ENCODE measurements at regions not wholly inside any gene's neighbourhood (a gene's known extent, or its start where the extent isn't known, plus 50 kb on each side); places are given as distances from the start of the nearest gene placed in this dataset.

DNA sequence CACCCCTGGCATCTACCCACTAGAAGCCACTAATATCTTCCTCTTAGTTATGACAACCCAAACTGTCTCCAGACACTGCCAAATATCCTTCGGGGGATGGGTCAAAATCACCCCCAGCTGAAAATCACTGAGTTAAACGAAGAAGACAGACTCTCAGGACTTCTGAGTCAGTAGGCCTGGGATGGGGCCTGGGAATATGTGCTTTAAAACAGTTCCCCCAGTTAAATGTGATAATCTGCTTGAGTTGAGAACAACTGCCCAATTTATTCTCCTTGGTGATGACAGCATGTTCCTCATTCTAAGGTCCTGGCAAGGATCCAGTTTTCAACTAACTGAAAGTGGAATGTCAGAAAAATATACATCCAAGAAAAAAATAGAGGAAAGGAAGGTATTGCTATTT lies 52.4 kb downstream of the CBLL2 start:
- ChIA-PET CTCF (ENCODE audit: partially characterized antibody) (interaction anchor here (0.6 kb wide), 1 partner anchor 1914 kb away, joined by 3 read pairs; no protein-coding TSS in a partner anchor), POLR2A (ENCODE audit: partially characterized antibody) (no interaction called here)
- intact Hi-C loops (cut with micrococcal nuclease) = no loop called here

DNA sequence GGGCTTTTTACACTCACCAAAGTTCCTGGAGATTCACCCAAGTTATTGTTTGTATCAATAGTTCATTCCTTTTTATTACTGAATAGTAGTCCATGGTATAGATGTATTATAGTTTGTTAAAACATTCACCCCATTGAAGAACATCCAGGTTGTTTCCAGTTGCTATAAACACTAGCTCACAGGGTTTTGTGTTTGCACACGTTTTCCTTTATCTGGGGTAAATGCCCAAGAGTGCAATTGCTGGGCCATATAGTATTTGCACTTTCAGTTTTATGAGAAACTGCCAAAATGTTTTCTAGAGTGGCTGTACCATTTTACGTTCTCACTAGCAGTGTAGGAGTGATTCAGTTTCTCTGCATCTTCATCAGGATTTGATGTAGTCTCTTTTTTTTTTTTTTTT lies 57.1 kb downstream of the CBLL2 start:
- Mint-ChIP-seq H3K9me3 (peaks cover 0 to under 1% (median 0%) of the 10 kb centered on the region in 8 donors), H3K27me3 (no peaks in the 10 kb centered on the region), H3K36me3 (no peaks in the 10 kb centered on the region), H3K4me1 (no peaks in the 10 kb centered on the region), H3K27ac (no peak overlapping the region), H3K4me3 (no peak overlapping the region)
- POLR2A ChIA-PET (ENCODE audit: partially characterized antibody) = no interaction called here
- intact Hi-C loops (cut with micrococcal nuclease) = no loop called here
- no peak overlapping the region for H3K4me3 ChIP-seq (ENCODE audit: low read length in 2 of 2)
- no peak for DNase-seq
- H3K27ac ChIP-seq (ENCODE audit: low read depth, low read length) = no peak overlapping the region
- H3K36me3 ChIP-seq (ENCODE audit: insufficient read depth, low read length) = no peaks in the 10 kb centered on the region
- H3K9me3 ChIP-seq (ENCODE audit: control insufficient read depth in 1 of 2, low read length in 2 of 2) = no peaks in the 10 kb centered on the region
- H3K4me1 ChIP-seq (ENCODE audit: insufficient read depth, low read length) = no peaks in the 10 kb centered on the region
- H3K27me3 ChIP-seq (ENCODE audit: insufficient read depth, low read length) = no peaks in the 10 kb centered on the region
- CTCF ChIA-PET (ENCODE audit: partially characterized antibody) = no interaction called here

More for the DNA sequence above, 52.4 kb downstream of the CBLL2 start:
- Histone ChIP-seq H3K4me3 (ENCODE audit: low read length in 2 of 2) (no peak overlapping the region), H3K4me1 (ENCODE audit: insufficient read depth, low read length) (no peaks in the 10 kb centered on the region), H3K27me3 (ENCODE audit: insufficient read depth, low read length) (no peaks in the 10 kb centered on the region), H3K27ac (ENCODE audit: low read depth, low read length) (no peak overlapping the region), H3K36me3 (ENCODE audit: insufficient read depth, low read length) (no peaks in the 10 kb centered on the region), H3K9me3 (ENCODE audit: control insufficient read depth in 1 of 2, low read length in 2 of 2) (no peaks in the 10 kb centered on the region)
- no peaks in the 10 kb centered on the region for H3K4me1 Mint-ChIP-seq
- no peaks in the 10 kb centered on the region for H3K9me3 Mint-ChIP-seq
- H3K27me3 Mint-ChIP-seq = peaks cover 0 to 6% of the 10 kb centered on the region in 2 donors
- no peak overlapping the region for H3K27ac Mint-ChIP-seq
- H3K4me3 Mint-ChIP-seq = no peak overlapping the region
- no peaks in the 10 kb centered on the region for H3K36me3 Mint-ChIP-seq
- DNase-seq = no peak

- Histone ChIP-seq H3K27me3 (ENCODE audit: insufficient read depth, low read length) (no peaks in the 10 kb centered on the region), H3K27ac (ENCODE audit: low read depth, low read length) (no peak overlapping the region), H3K36me3 (ENCODE audit: insufficient read depth, low read length) (no peaks in the 10 kb centered on the region), H3K4me1 (ENCODE audit: insufficient read depth, low read length) (no peaks in the 10 kb centered on the region), H3K4me3 (ENCODE audit: low read length in 2 of 2) (no peak overlapping the region), H3K9me3 (ENCODE audit: control insufficient read depth in 1 of 2, low read length in 2 of 2) (no peaks in the 10 kb centered on the region)
- Mint-ChIP-seq H3K27me3 (no peaks in the 10 kb centered on the region), H3K36me3 (no peaks in the 10 kb centered on the region), H3K4me3 (no peak overlapping the region), H3K9me3 (peaks cover 0 to 6% (median 1%) of the 10 kb centered on the region in 8 donors), H3K27ac (no peak overlapping the region), H3K4me1 (no peaks in the 10 kb centered on the region)
- intact Hi-C loops (cut with micrococcal nuclease) = no loop called here
- DNase-seq = no peak
- POLR2A ChIA-PET (ENCODE audit: partially characterized antibody) = no interaction called here
- CTCF ChIA-PET (ENCODE audit: partially characterized antibody) = no interaction called here
These were observed 66.0 kb downstream of the CBLL2 start for GRCh38 chrX:22338740-22339139.

- Histone ChIP-seq H3K36me3 (ENCODE audit: insufficient read depth, low read length) (no peaks in the 10 kb centered on the region), H3K4me1 (ENCODE audit: insufficient read depth, low read length) (no peaks in the 10 kb centered on the region), H3K27me3 (ENCODE audit: insufficient read depth, low read length) (no peaks in the 10 kb centered on the region), H3K4me3 (ENCODE audit: low read length in 2 of 2) (no peak overlapping the region), H3K9me3 (ENCODE audit: control insufficient read depth in 1 of 2, low read length in 2 of 2) (no peaks in the 10 kb centered on the region), H3K27ac (ENCODE audit: low read depth, low read length) (no peak overlapping the region)
- Mint-ChIP-seq H3K27me3 (no peaks in the 10 kb centered on the region), H3K36me3 (no peaks in the 10 kb centered on the region), H3K4me3 (no peak overlapping the region), H3K4me1 (no peaks in the 10 kb centered on the region), H3K9me3 (peaks cover 0 to 6% (median 1%) of the 10 kb centered on the region in 8 donors), H3K27ac (no peak overlapping the region)
- intact Hi-C loops (cut with micrococcal nuclease) = no loop called here
- POLR2A ChIA-PET (ENCODE audit: partially characterized antibody) = no interaction called here
- CTCF ChIA-PET (ENCODE audit: partially characterized antibody) = no interaction called here
- DNase-seq = no peak
These were observed 66.7 kb downstream of the CBLL2 start for GRCh38 chrX:22339459-22339858.

- Mint-ChIP-seq H3K27me3 (no peaks in the 10 kb centered on the region), H3K9me3 (peaks cover 0 to 6% (median 0%) of the 10 kb centered on the region in 8 donors), H3K4me1 (no peaks in the 10 kb centered on the region), H3K4me3 (no peak overlapping the region), H3K36me3 (no peaks in the 10 kb centered on the region), H3K27ac (no peak overlapping the region)
- H3K4me1 ChIP-seq (ENCODE audit: insufficient read depth, low read length) = no peaks in the 10 kb centered on the region
- no peaks in the 10 kb centered on the region for H3K36me3 ChIP-seq (ENCODE audit: insufficient read depth, low read length)
- H3K9me3 ChIP-seq (ENCODE audit: control insufficient read depth in 1 of 2, low read length in 2 of 2) = no peaks in the 10 kb centered on the region
- CTCF ChIA-PET (ENCODE audit: partially characterized antibody) = no interaction called here
- DNase-seq = no peak
- POLR2A ChIA-PET (ENCODE audit: partially characterized antibody) = no interaction called here
- intact Hi-C loops (cut with micrococcal nuclease) = no loop called here
- no peak overlapping the region for H3K27ac ChIP-seq (ENCODE audit: low read depth, low read length)
- no peak overlapping the region for H3K4me3 ChIP-seq (ENCODE audit: low read length in 2 of 2)
- no peaks in the 10 kb centered on the region for H3K27me3 ChIP-seq (ENCODE audit: insufficient read depth, low read length)
These were observed 67.4 kb downstream of the CBLL2 start for GRCh38 chrX:22340022-22340616.

DNA sequence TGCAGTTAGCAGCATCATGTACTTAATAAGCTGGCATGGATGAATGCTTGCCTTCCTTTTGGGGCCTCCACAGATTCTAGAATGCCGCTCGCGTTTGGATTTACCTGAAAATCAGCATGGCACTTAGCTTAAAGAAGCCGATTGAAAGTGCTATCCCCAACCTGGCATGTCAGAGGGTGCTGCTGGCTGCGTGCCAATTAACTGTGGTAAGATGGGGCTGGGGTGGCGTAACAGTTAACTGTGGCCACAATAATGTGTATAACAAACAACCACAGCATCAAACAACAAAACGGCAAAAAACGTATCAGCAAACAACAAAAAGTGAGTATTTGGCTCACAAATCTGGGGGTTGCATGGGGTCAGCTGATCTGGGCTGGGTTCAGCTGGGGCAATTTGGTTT lies 70.5 kb downstream of the CBLL2 start:
- no peaks in the 10 kb centered on the region for H3K36me3 ChIP-seq (ENCODE audit: insufficient read depth, low read length)
- CTCF ChIA-PET (ENCODE audit: partially characterized antibody) = no interaction called here

GRCh38 chrX:22345884-22346283 lies 73.2 kb downstream of the CBLL2 start:
- intact Hi-C loops (cut with micrococcal nuclease) = no loop called here
- H3K4me1 ChIP-seq (ENCODE audit: insufficient read depth, low read length) = no peaks in the 10 kb centered on the region
- H3K9me3 ChIP-seq (ENCODE audit: control insufficient read depth in 1 of 2, low read length in 2 of 2) = no peaks in the 10 kb centered on the region
- Mint-ChIP-seq H3K4me1 (no peaks in the 10 kb centered on the region), H3K9me3 (peaks cover 0 to 4% (median 0%) of the 10 kb centered on the region in 8 donors), H3K27me3 (peaks cover 0 to 2% of the 10 kb centered on the region in 2 donors), H3K27ac (no peak overlapping the region), H3K36me3 (no peaks in the 10 kb centered on the region), H3K4me3 (no peak overlapping the region)
- no peak for DNase-seq
- H3K36me3 ChIP-seq (ENCODE audit: insufficient read depth, low read length) = no peaks in the 10 kb centered on the region
- POLR2A ChIA-PET (ENCODE audit: partially characterized antibody) = no interaction called here
- CTCF ChIA-PET (ENCODE audit: partially characterized antibody) = no interaction called here
- H3K4me3 ChIP-seq (ENCODE audit: low read length in 2 of 2) = no peak overlapping the region
- no peaks in the 10 kb centered on the region for H3K27me3 ChIP-seq (ENCODE audit: insufficient read depth, low read length)
- no peak overlapping the region for H3K27ac ChIP-seq (ENCODE audit: low read depth, low read length)

More for the DNA sequence above, 70.5 kb downstream of the CBLL2 start:
- Mint-ChIP-seq H3K36me3 (no peaks in the 10 kb centered on the region), H3K4me3 (no peak overlapping the region), H3K4me1 (no peaks in the 10 kb centered on the region), H3K27me3 (peaks cover 0 to 2% of the 10 kb centered on the region in 2 donors), H3K27ac (no peak overlapping the region), H3K9me3 (peaks cover 0 to 4% (median 0%) of the 10 kb centered on the region in 8 donors)
- POLR2A ChIA-PET (ENCODE audit: partially characterized antibody) = no interaction called here
- Histone ChIP-seq H3K4me1 (ENCODE audit: insufficient read depth, low read length) (no peaks in the 10 kb centered on the region), H3K4me3 (ENCODE audit: low read length in 2 of 2) (no peak overlapping the region), H3K27ac (ENCODE audit: low read depth, low read length) (no peak overlapping the region), H3K27me3 (ENCODE audit: insufficient read depth, low read length) (no peaks in the 10 kb centered on the region), H3K9me3 (ENCODE audit: control insufficient read depth in 1 of 2, low read length in 2 of 2) (no peaks in the 10 kb centered on the region)
- no peak for DNase-seq
- intact Hi-C loops (cut with micrococcal nuclease) = no loop called here

GRCh38 chrX:22347491-22347890 lies 74.8 kb downstream of the CBLL2 start:
- DNase-seq = no peak
- Mint-ChIP-seq H3K27ac (no peak overlapping the region), H3K36me3 (no peaks in the 10 kb centered on the region), H3K4me3 (no peak overlapping the region), H3K4me1 (no peaks in the 10 kb centered on the region), H3K9me3 (peaks cover 0 to 4% (median 0%) of the 10 kb centered on the region in 8 donors), H3K27me3 (peaks cover 0 to 2% of the 10 kb centered on the region in 2 donors)
- Histone ChIP-seq H3K4me3 (ENCODE audit: low read length in 2 of 2) (no peak overlapping the region), H3K27ac (ENCODE audit: low read depth, low read length) (no peak overlapping the region), H3K27me3 (ENCODE audit: insufficient read depth, low read length) (no peaks in the 10 kb centered on the region), H3K36me3 (ENCODE audit: insufficient read depth, low read length) (no peaks in the 10 kb centered on the region), H3K9me3 (ENCODE audit: control insufficient read depth in 1 of 2, low read length in 2 of 2) (no peaks in the 10 kb centered on the region), H3K4me1 (ENCODE audit: insufficient read depth, low read length) (no peaks in the 10 kb centered on the region)
- ChIA-PET POLR2A (ENCODE audit: partially characterized antibody) (no interaction called here), CTCF (ENCODE audit: partially characterized antibody) (no interaction called here)
- intact Hi-C loops (cut with micrococcal nuclease) = no loop called here

Data from CD4-positive, alpha-beta memory T cell (primary cell).